Activated gamma-delta T cell (primary cell): ENCODE measurements at regions not wholly inside any gene's neighbourhood (a gene's known extent, or its start where the extent isn't known, plus 50 kb on each side); places are given as distances from the start of the nearest gene placed in this dataset.

Experiments
- DNase-seq: peaks from one replicate; lab custom pipeline; 2025; lab: John Stamatoyannopoulos, UW

GRCh38 chr15:62946940-62947339 lies 95.6 kb upstream of the TPM1 start:
- DNase-seq = no peak

GRCh38 chr15:62950462-62950931 lies 92.0 kb upstream of the TPM1 start:
- no peak for DNase-seq

GRCh38 chr15:62951481-62951880 lies 91.1 kb upstream of the TPM1 start:
- DNase-seq = no peak

- no peak for DNase-seq
Observed at GRCh38 chr15:62953021-62953420, 89.5 kb upstream of the TPM1 start.

- no peak for DNase-seq
Observed at GRCh38 chr15:62953496-62954045, 89.0 kb upstream of the TPM1 start.

- DNase-seq = no peak
Observed at GRCh38 chr15:62957130-62957529, 85.4 kb upstream of the TPM1 start.

- DNase-seq = no peak
Observed at GRCh38 chr15:62958528-62959363, 83.8 kb upstream of the TPM1 start.

- no peak for DNase-seq
Observed at GRCh38 chr15:62961134-62961533, 81.4 kb upstream of the TPM1 start.

- no peak for DNase-seq
Observed at GRCh38 chr15:62962101-62962995, 80.2 kb upstream of the TPM1 start.

- no peak for DNase-seq
Observed at GRCh38 chr15:62964251-62964650, 78.3 kb upstream of the TPM1 start.

GRCh38 chr15:62966294-62967078 lies 76.1 kb upstream of the TPM1 start:
- no peak for DNase-seq

GRCh38 chr15:62968699-62969098 lies 73.8 kb upstream of the TPM1 start:
- DNase-seq = no peak

GRCh38 chr15:62969442-62970089 lies 73.0 kb upstream of the TPM1 start:
- DNase-seq = no peak

GRCh38 chr15:62972814-62973213 lies 69.7 kb upstream of the TPM1 start:
- DNase-seq = no peak

- DNase-seq = no peak
Observed at GRCh38 chr15:62975515-62975914, 67.0 kb upstream of the TPM1 start.

- DNase-seq = no peak
Observed at GRCh38 chr15:62976301-62976881, 66.2 kb upstream of the TPM1 start.

GRCh38 chr15:62977952-62978811 lies 64.4 kb upstream of the TPM1 start:
- no peak for DNase-seq

GRCh38 chr15:62979252-62979651 lies 63.3 kb upstream of the TPM1 start:
- no peak for DNase-seq

GRCh38 chr15:62981071-62981470 lies 61.5 kb upstream of the TPM1 start:
- DNase-seq = no peak

GRCh38 chr15:62983956-62984355 lies 58.6 kb upstream of the TPM1 start:
- no peak for DNase-seq
